Middle frontal gyrus (tissue), 1 donor: ENCODE measurements at regions not wholly inside any gene's neighbourhood (a gene's known extent, or its start where the extent isn't known, plus 50 kb on each side); places are given as distances from the start of the nearest gene placed in this dataset.

Experiments
- DNase-seq: peaks from one replicate; pipeline ENCODE4 v3.0.0-alpha.2; 2015; ENCODE audit warnings: low spot score; ENCODE audit errors: extremely low spot score

DNA sequence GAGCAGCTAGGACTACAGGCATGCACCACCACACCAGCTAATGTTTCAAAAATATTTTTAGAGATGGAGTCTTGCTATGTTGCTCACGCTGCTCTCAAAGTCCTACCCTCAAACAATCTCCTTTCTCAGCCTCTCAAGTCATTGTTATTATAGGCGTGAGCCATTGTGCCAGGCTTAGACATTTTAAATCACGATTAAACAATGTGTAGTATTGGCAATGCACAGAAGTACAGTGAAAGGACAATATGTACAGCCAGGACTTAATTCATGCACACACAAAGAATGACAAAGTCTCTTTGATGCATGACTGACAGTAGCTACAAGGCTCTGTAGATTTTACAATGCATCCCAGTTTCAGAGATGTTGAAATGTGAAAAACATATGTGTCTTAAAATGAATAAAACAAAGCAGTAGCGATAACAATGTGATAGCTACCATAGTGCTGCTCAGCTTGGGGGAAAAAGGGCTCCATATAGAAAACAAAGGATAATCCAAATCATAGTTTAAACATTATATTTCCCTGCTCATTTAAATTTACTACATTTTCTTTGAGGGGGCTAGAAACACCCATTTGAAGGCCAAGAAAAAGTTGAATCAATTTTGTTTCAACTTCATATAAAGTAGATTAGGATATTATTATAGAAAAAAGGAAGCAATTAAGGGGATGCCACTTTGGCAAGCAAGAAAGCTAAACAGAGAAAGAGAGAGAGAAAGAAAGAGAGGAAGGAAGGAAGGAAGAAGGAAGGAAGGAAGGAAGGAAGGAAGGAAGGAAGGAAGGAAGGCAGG, 272.4 kb upstream of the SMIM31 start:
- no peak for DNase-seq

DNA sequence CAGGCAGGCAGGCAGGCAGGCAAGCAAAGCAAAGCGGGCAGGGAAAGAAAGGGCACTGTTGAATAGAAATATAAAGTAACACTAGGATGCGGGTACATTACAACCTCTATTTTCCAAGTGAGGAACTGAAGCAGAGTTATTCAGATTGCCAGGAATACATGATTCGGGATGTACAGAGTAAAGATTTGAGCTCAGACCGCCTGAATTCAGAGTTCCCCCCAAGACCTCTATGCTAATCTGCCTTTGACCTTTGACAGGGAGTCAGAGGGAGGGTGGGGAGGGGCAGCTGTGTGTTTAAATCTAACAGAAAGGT, 271.9 kb upstream of the SMIM31 start:
- no peak for DNase-seq

DNA sequence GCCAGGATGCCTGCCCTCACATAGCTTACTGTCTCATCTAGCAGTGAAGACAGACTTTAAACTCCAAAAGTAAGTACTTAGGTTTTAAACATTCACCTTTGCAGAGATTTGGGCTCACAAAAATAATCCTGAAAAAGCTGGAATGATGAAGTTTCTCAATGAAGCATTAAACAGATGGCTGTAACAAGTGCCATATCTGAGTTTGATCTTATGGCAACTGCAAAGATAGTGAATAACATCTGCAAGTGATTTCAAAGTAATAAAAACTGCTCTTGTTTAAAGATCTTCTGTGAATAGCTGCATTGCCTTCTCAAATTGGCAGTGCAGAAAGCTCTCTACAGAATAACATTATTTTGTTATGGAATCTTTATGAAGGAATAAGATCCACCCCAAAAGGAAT, 271.2 kb upstream of the SMIM31 start:
- DNase-seq = no peak

DNA sequence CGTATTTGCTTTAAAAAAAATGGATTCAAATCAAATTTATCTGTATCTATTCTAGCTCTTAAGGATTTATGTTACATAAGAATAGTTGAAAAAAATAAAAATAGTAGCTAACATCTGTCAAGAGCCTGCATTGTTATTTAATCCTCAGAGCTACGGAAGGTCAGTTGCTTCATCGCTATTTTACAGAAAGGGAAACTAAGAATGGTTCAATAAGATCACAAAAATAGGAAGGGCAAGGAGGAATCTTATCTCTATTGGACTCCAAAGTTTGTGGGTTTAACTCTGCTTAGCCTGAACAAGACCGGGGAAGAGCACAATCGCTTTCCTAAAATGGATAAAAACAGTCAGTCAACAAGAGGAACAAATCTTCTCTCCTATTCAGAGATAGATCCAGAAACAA, 270.2 kb upstream of the SMIM31 start:
- no peak for DNase-seq

DNA sequence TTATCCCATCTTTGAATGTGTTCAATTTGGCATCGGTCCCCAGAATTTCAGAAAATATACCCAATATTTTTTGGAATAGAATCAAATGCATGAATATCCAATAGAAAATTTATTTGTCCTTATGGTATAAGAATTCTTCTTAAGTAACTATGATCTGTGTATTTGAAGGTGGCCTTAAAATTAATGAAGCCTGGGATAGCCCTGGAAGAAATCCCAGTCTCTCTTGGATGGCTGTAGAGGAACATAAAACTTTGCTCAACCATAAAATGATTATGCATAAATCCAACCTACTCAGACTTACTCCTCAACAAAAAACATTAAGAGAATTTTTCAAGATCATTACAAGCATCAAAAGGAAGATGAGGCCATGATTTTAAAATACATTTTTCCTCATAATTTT, 269.4 kb upstream of the SMIM31 start:
- no peak for DNase-seq

DNA sequence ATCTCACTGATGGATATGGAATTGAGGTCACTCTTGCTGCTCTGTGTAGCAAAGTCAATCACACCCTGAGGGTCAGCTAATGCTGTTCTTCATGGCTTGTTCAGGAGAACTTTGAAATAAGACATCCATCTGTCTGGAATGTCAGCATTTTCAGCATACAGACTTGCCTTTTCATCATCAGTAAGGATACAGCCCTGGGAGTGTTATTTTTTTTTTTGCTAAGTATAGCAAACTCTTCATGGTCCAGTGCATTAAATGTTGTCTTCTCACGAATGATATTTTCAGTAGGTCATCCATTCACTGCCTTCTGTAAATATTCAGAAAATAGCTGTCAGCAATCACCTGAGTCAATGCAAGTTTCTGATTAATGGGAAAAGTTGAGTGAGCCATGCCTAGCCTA, 268.8 kb upstream of the SMIM31 start:
- DNase-seq = no peak

DNA sequence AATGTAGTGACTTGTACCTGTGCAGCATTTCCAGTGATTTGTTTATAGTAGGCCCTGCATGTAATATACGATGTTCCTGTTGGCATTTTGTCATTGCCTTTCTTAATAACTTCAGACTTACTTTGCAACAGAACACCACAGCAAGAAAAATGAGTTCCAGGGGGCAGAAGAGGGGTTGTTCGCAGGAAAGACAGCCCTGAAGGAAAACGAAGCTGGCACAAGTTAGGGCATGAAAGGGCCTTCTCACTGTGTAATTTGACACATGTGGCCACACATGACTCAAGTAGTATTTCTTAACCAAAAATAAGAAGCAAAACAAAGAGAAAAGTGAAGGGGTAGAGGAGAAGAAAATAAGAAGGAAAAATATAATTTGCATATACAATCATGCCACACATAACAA, 265.8 kb upstream of the SMIM31 start:
- no peak for DNase-seq

DNA sequence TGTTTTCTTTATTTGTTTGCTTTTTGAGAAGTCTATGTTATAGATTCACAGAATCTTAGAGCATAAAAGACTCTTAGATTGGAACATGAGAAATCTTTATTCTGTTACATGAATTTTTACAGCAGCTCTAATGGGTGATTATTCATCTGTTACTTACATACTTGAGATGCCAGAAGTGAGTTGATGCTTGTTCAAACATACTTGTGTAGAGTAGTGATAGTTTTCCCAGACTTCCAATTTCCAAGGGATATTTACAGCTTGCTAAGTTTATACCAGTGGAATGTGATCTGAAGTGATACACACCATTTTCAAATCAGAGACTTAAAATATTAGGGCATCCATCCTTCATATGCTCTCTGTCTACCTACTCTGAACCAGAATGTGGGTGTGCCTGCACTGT, 252.9 kb upstream of the SMIM31 start:
- no peak for DNase-seq

DNA sequence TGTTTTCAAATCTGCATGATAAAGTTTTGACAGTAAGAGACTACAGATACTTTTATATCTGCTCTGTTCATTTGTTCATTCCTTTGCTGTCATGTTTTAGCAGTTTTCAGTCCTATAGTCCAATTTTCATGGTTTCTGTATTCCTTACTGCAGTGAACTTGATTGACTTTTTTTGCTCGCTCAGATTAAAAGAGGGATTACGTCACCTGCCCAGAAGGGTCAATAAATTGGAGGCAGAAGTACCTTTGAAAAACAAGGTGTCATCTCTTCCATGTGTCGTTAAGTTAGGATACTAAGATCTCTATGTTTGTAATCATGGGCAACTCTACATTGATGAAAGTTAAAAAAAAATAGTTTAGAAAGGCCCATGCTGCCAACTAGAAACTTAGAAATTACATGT, 250.1 kb upstream of the SMIM31 start:
- DNase-seq = no peak

DNA sequence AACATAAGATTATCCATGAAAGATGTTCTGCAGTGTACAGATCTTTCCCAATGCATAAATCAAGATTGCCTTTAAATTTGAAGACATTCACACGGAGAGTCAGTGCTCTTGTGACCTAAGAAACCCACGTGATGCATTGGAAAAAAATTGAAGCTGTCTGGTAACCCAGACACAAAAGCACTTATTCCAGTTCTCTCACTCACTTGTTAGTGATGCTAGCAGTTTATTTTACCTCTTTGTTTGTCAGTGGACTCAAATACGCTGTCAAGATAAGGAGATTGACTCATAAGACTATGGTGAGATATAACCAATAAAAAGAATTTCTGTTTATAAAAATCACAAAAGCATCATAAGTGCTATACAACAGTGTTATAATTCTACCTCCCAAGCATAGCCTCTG, 245.8 kb upstream of the SMIM31 start:
- no peak for DNase-seq

DNA sequence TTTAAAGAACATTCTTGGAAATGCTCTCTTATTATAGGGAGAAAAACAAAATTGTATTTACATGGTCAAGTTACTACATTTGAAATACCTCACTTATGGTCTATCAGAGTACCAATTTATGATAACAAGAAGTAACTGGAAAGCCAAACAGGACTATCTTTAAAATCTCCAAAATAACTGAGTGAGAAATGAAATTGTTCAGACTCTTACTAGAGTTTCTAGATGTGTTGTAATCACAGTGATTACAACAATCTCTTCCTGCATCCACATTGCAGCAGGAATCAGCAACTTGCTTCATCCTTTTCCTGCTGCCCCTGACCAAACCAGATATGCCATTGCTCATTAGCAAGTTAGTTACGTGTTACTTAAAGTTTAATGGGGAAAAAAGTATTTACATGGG, 245.2 kb upstream of the SMIM31 start:
- no peak for DNase-seq

DNA sequence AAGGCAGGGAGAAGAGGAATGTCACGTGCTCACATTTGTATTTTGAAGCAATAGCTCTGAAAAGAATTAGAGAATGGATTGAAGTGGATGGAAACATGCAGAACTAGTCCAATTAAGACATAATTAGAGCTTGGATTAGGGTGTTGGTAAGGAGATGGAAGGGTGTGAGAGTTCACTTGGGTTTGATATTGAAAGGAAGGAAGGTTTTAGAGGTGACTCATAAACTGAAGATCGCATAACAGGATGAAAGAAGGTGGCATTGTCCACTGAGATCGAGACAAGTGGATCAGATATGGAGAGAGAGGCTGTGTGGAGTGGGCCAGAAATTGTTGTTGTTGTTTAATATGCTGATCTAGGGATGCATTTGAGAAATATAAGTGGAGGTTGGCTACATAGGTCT, 244.0 kb upstream of the SMIM31 start:
- no peak for DNase-seq

DNA sequence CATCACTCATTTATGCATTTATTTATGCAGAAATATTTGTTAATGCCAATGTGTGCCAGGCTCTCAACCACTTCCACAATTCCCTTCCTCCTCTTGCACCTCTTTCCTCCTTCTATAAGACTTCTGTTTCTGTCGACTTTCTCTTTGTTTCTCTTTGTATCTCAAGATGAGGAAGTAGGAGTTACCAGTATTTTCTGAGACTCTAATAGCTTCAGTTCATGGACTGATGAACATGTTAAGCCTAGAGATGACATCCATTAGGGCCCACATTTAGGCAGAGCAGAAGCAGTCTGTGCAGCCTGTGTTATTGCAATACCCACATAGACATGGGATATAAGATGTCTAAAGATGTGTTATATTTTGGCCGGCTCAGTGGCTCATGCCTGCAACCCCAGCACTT, 241.8 kb upstream of the SMIM31 start:
- no peak for DNase-seq

DNA sequence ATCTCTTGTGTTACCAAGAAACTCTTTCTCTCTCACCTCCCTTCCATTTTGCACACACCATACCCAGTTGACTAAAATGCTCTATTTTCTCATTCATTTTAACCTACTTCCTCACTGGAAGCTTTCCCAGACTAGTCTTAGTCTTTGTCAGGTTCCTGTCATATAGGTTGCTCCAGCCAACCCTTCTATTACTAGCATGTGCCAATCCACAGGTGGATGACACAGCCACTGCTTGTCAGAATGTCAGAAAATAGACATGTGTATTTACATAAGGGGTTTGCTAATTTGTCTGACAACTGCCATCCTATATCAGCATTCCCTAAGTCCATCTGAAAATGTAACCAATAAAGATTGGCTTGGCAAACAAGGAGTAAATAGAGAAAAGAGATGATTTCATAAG, 239.2 kb upstream of the SMIM31 start:
- no peak for DNase-seq

DNA sequence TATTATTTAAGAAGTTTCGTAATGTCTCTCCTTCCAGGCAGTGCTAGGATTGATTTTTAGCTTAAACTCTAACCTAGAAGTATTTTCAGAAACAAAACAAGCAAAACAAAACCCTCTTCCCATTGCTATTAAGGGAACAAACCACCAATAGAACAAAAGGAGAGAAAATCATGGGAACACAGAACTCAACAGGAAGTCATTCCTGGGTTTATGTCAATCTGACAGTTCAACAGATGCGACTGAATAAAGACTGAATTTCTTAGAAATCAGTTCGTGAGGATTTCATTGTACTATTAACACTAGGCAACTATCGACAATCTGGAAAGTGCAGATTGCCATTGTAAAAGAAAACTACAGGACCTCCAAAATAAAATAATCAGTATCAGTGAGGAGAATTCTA, 229.1 kb upstream of the SMIM31 start:
- DNase-seq = no peak

DNA sequence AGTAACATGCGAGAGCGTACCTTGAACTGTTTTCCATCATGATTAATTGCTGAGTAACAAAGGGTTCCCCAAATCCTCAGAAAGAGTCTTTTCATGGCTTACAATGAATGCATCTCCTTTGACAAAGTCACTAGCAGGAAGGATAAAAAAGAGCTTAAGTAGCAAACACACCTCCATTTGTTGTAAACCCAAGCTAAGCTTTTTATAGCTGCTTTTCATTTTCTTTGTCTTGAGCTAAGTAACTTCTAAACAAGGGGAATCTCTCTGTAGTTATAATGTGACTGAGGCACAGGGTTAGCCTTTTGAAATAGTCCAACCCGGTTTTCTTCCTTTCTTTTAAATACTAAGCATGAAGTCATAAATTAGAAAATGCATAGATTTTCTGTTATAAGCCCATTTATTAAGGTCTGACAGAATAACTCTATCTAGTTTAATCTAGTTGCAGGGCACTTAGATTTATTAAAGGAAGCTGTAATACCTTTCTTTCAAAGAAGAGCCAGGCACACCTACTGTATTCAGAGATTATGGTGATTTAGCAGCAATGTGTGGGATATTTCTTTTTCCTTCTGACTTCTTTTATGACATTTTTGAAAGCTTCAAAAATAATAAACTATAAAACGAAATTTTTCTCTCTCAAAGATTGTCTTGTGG, 226.9 kb upstream of the SMIM31 start:
- DNase-seq = no peak

DNA sequence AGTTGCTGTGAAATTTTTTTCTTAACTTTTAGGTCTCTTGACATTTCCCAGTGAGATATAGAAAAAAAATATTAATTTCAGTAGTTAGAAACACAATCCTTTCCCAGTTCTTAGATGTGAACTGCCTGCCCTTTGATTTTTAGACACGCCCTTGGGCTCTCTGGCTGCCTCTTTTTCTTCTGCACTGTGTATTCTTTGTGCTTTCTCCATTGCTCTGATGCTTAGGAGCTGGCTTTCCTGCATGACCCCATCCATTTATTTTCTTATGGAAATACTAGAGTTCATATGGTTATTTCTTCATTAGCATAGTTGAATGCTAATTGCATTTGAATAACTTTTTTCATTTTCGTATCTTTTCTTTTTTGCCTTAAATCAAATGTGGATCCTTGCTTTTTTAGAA, 224.9 kb upstream of the SMIM31 start:
- no peak for DNase-seq

DNA sequence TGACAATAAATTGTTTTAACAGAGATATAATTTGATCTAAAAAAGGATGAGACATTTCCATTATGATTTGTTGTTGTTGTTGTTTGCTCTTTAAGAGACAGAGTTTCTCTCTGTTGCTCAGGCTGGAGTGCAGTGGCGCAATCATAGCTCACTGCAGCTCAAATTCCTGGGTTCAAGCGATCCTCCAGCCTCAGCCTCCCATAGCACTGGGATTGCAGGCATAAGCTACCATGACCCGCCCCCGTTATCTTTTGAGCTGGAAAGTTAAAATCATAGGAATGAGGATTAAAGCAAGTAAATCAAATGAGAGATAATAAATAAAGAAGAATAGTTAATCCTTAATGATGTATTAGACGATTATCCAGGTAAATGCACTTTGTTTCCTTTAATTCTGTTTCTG, 224.4 kb upstream of the SMIM31 start:
- no peak for DNase-seq

DNA sequence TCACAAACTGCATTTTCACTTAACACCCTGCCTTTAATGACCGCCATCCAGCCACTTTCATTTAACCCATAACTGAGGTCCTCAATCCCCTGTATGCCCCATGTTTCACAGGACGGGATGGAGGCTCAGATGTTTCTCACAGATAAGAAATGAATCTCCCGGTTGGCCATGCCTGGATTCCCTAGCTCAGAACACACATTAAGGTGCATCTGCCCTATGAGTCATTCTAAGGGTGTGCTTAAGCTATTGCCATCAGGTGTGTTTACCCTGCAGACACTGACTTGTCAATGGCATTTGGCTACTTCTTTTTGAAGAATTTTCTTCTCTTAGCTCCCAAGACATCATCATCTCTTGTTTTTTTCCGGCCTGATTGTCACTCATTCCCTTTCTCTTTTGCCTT, 222.6 kb upstream of the SMIM31 start:
- DNase-seq = no peak

DNA sequence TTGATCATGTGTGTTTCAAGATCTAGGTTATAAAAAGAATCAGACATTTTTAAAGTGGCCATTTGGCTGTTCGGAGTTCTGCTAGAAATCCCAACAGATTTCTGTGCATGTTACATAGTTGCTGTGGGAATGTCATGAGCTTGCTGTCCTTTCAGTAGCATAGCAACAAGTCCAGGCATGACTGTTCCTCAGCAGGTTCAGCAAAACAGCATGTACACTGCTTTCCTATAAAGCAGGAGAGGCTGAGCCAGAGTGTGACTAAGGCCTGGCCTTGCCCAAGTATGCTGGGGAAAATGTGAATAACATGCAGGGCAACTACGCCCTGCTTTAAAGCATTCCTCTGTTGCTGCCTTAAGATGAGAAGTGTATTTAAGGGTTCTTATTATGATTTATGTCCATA, 217.1 kb upstream of the SMIM31 start:
- no peak for DNase-seq

DNA sequence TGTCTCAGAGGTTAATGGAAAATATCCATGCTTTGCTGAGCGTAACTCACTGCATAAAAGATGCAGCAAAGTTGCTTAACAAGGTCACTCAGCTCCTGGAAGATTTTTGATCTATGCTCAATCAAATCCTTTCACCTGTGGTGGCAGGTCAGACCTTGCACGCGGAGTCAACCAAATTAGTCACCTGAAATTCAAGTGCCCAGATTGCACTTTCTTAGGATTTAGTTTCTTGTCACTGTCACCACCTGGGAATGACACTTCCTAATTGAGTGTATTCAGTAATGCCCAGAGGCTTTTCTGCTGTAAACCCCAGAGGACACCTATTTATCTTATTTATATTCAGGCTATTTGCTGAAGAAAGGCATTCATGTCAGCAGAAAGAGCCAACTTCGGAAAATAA, 215.8 kb upstream of the SMIM31 start:
- no peak for DNase-seq

DNA sequence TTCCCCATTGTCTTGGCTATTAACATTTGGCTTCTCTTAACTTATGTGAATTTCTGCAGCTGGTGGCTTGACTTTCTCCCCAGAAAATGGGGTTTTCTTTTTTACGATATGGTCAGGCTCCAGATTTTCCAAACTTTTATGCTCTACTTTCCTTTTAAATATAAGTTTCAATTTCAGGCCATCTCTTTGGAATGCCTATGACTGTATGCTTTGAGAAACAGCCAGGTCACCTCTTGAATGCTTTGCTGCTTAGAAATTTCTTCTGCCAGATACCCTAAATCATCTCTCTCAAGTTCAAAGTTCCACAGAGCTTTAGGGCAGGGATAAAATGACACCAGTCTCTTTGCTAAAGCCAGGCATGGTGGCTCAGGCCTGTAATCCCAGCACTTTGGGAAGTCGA, 212.9 kb upstream of the SMIM31 start:
- DNase-seq = no peak

DNA sequence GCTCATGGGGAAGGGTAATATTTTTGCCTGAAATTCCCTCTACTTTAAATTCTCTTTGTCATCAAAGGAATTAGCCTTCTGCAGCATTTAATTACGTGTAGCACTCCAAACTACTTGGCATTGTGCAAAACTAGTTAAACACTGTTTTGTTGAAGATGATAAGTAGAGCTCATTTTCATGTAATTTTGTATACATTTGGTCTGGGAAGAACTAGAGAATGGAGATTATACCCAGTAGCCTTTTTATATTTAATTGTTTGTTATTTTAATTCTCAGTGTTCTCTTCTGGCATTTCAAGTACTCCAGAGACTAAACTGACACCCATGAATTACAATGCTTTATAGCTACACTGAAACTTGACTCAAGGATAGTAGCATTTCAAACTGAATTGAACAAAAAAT, 211.5 kb upstream of the SMIM31 start:
- no peak for DNase-seq
